CD8-positive, alpha-beta memory T cell (primary cell): ENCODE measurements at regions not wholly inside any gene's neighbourhood (a gene's known extent, or its start where the extent isn't known, plus 50 kb on each side); places are given as distances from the start of the nearest gene placed in this dataset.

ENCODE experiments used
- CTCF ChIA-PET: fragments of 350-600 bp; sonication (Branson Sonifier 250); formaldehyde crosslinking; loops from one replicate; lab custom pipeline; 2021; ENCODE audit warnings: antibody characterized with exemption; lab: Charles Lee
- POLR2A ChIA-PET: fragments of 350-600 bp; sonication (Branson Sonifier 250); formaldehyde crosslinking; loops from one replicate; lab custom pipeline; 2021; ENCODE audit warnings: antibody characterized with exemption; lab: Charles Lee
- DNase-seq, 5 donors: peaks; one replicate each; pipeline versions ENCODE4 v3.0.0 to v3.0.0-alpha.2; 2020 to 2022; ENCODE audit warnings: mixed read lengths in 1 of 5
- H3K27ac ChIP-seq: one replicate; pipeline ENCODE4 v1.7.0; 2013; ENCODE audit warnings: low read depth, mild to moderate bottlenecking, low read length, moderate library complexity
- H3K27me3 ChIP-seq: 2 replicates; pipeline ENCODE4 v1.7.0; 2013; ENCODE audit warnings: low read length, mild to moderate bottlenecking; ENCODE audit not compliant: insufficient read depth, poor library complexity, severe bottlenecking
- H3K36me3 ChIP-seq: 2 replicates; pipeline ENCODE4 v1.7.0; 2013; ENCODE audit warnings: mild to moderate bottlenecking, low read length, moderate library complexity; ENCODE audit not compliant: insufficient read depth
- H3K4me1 ChIP-seq: 2 replicates; pipeline ENCODE4 v1.7.0; 2013; ENCODE audit warnings: mild to moderate bottlenecking, low read length, moderate library complexity; ENCODE audit not compliant: insufficient read depth
- H3K4me3 ChIP-seq: 2 replicates; pipeline ENCODE4 v1.7.0; 2013; ENCODE audit warnings: mild to moderate bottlenecking, low read length
- H3K9me3 ChIP-seq: 2 replicates; pipeline ENCODE4 v1.7.0; 2013; ENCODE audit warnings: mild to moderate bottlenecking, low read length
- H3K27ac Mint-ChIP-seq, 8 donors: one replicate each; pipeline ENCODE4 v1.8.0; 2020 to 2021; ENCODE audit warnings: mixed read lengths in 8 of 8, mild to moderate bottlenecking in 6 of 8, inconsistent platforms in 3 of 8, moderate library complexity in 3 of 8
- H3K27me3 Mint-ChIP-seq, 2 donors: one replicate each; pipeline ENCODE4 v1.8.0; 2020 to 2021; ENCODE audit warnings: mixed read lengths in 2 of 2, mild to moderate bottlenecking in 1 of 2, moderate library complexity in 1 of 2
- H3K36me3 Mint-ChIP-seq, 3 donors: one replicate each; pipeline ENCODE4 v1.8.0; 2020 to 2021; ENCODE audit warnings: mixed read lengths in 3 of 3, inconsistent platforms in 1 of 3, mild to moderate bottlenecking in 1 of 3
- H3K4me1 Mint-ChIP-seq, 3 donors: one replicate each; pipeline ENCODE4 v1.8.0; 2020 to 2021; ENCODE audit warnings: mixed read lengths in 3 of 3, inconsistent platforms in 1 of 3, mild to moderate bottlenecking in 1 of 3
- H3K4me3 Mint-ChIP-seq, 7 donors: one replicate each; pipeline ENCODE4 v1.8.0; 2020 to 2021; ENCODE audit warnings: mixed read lengths in 7 of 7, mild to moderate bottlenecking in 6 of 7, moderate library complexity in 4 of 7, inconsistent platforms in 2 of 7
- H3K9me3 Mint-ChIP-seq, 5 donors: one replicate each; pipeline ENCODE4 v1.8.0; 2020 to 2022; ENCODE audit warnings: mixed read lengths in 5 of 5, mild to moderate bottlenecking in 3 of 5, moderate library complexity in 2 of 5, inconsistent platforms in 1 of 5

- no peaks in the 10 kb centered on the region for H3K4me1 Mint-ChIP-seq
- ChIA-PET CTCF (no interaction called here), POLR2A (no interaction called here)
- no peaks in the 10 kb centered on the region for H3K9me3 Mint-ChIP-seq
- H3K27ac ChIP-seq = no peak overlapping the region
- H3K4me3 Mint-ChIP-seq = no peak overlapping the region
- no peaks in the 10 kb centered on the region for H3K36me3 ChIP-seq
- no peak overlapping the region for H3K4me3 ChIP-seq
- H3K4me1 ChIP-seq = no peaks in the 10 kb centered on the region
- H3K9me3 ChIP-seq = no peaks in the 10 kb centered on the region
- no peaks in the 10 kb centered on the region for H3K27me3 ChIP-seq
- no peak overlapping the region for H3K27ac Mint-ChIP-seq
- no peak for DNase-seq
- H3K27me3 Mint-ChIP-seq = peaks cover 4 to 12% of the 10 kb centered on the region in 2 donors
- H3K36me3 Mint-ChIP-seq = peaks cover 0 to 1% (median 0%) of the 10 kb centered on the region in 3 donors
Measured at GRCh38 chr5:135240283-135240633, 158.8 kb downstream of the MACROH2A1 start.

- Mint-ChIP-seq H3K9me3 (no peaks in the 10 kb centered on the region), H3K36me3 (peaks cover 0 to 1% (median 0%) of the 10 kb centered on the region in 3 donors), H3K4me1 (no peaks in the 10 kb centered on the region), H3K27ac (no peak overlapping the region), H3K27me3 (peaks cover 4 to 12% of the 10 kb centered on the region in 2 donors), H3K4me3 (no peak overlapping the region)
- H3K4me1 ChIP-seq = no peaks in the 10 kb centered on the region
- no peaks in the 10 kb centered on the region for H3K9me3 ChIP-seq
- POLR2A ChIA-PET = no interaction called here
- CTCF ChIA-PET = no interaction called here
- no peaks in the 10 kb centered on the region for H3K27me3 ChIP-seq
- H3K27ac ChIP-seq = no peak overlapping the region
- DNase-seq = no peak
- no peak overlapping the region for H3K4me3 ChIP-seq
- H3K36me3 ChIP-seq = no peaks in the 10 kb centered on the region
Measured at GRCh38 chr5:135239453-135240282, 159.4 kb downstream of the MACROH2A1 start.

- no peak for DNase-seq
- H3K4me3 ChIP-seq = no peak overlapping the region
- ChIA-PET POLR2A (no interaction called here), CTCF (no interaction called here)
- Mint-ChIP-seq H3K36me3 (peaks cover 0 to 1% (median 0%) of the 10 kb centered on the region in 3 donors), H3K4me1 (no peaks in the 10 kb centered on the region), H3K4me3 (no peak overlapping the region), H3K27me3 (peaks cover 4 to 15% of the 10 kb centered on the region in 2 donors), H3K9me3 (no peaks in the 10 kb centered on the region), H3K27ac (no peak overlapping the region)
- H3K36me3 ChIP-seq = no peaks in the 10 kb centered on the region
- H3K27ac ChIP-seq = no peak overlapping the region
- no peaks in the 10 kb centered on the region for H3K9me3 ChIP-seq
- no peaks in the 10 kb centered on the region for H3K4me1 ChIP-seq
- H3K27me3 ChIP-seq = no peaks in the 10 kb centered on the region
Measured at GRCh38 chr5:135238622-135239452, 160.2 kb downstream of the MACROH2A1 start.

- Histone ChIP-seq H3K4me1 (no peaks in the 10 kb centered on the region), H3K27ac (no peak overlapping the region), H3K27me3 (no peaks in the 10 kb centered on the region), H3K9me3 (no peaks in the 10 kb centered on the region), H3K4me3 (no peak overlapping the region), H3K36me3 (no peaks in the 10 kb centered on the region)
- no peaks in the 10 kb centered on the region for H3K4me1 Mint-ChIP-seq
- no peaks in the 10 kb centered on the region for H3K9me3 Mint-ChIP-seq
- peaks cover 0 to 1% (median 0%) of the 10 kb centered on the region in 3 donors for H3K36me3 Mint-ChIP-seq
- no peak overlapping the region for H3K27ac Mint-ChIP-seq
- peaks cover 4 to 15% of the 10 kb centered on the region in 2 donors for H3K27me3 Mint-ChIP-seq
- POLR2A ChIA-PET = no interaction called here
- no peak for DNase-seq
- CTCF ChIA-PET = no interaction called here
- no peak overlapping the region for H3K4me3 Mint-ChIP-seq
Measured at GRCh38 chr5:135237748-135238103, 161.3 kb downstream of the MACROH2A1 start.

- H3K36me3 ChIP-seq = no peaks in the 10 kb centered on the region
- no peak for DNase-seq
- no peak overlapping the region for H3K4me3 ChIP-seq
- peaks cover 4 to 15% of the 10 kb centered on the region in 2 donors for H3K27me3 Mint-ChIP-seq
- H3K4me1 Mint-ChIP-seq = no peaks in the 10 kb centered on the region
- H3K36me3 Mint-ChIP-seq = peaks cover 0 to 1% (median 0%) of the 10 kb centered on the region in 3 donors
- no peaks in the 10 kb centered on the region for H3K9me3 Mint-ChIP-seq
- H3K27me3 ChIP-seq = no peaks in the 10 kb centered on the region
- no peak overlapping the region for H3K27ac Mint-ChIP-seq
- POLR2A ChIA-PET = no interaction called here
- CTCF ChIA-PET = no interaction called here
- no peak overlapping the region for H3K27ac ChIP-seq
- no peaks in the 10 kb centered on the region for H3K9me3 ChIP-seq
- no peaks in the 10 kb centered on the region for H3K4me1 ChIP-seq
- H3K4me3 Mint-ChIP-seq = no peak overlapping the region
Measured at GRCh38 chr5:135236908-135237747, 161.9 kb downstream of the MACROH2A1 start.

- Mint-ChIP-seq H3K9me3 (no peaks in the 10 kb centered on the region), H3K36me3 (peaks cover 0 to 1% (median 0%) of the 10 kb centered on the region in 3 donors), H3K27ac (no peak overlapping the region), H3K4me1 (no peaks in the 10 kb centered on the region), H3K27me3 (peaks cover 4 to 15% of the 10 kb centered on the region in 2 donors), H3K4me3 (no peak overlapping the region)
- H3K9me3 ChIP-seq = no peaks in the 10 kb centered on the region
- H3K4me1 ChIP-seq = no peaks in the 10 kb centered on the region
- H3K36me3 ChIP-seq = no peaks in the 10 kb centered on the region
- no peaks in the 10 kb centered on the region for H3K27me3 ChIP-seq
- H3K4me3 ChIP-seq = no peak overlapping the region
- CTCF ChIA-PET = no interaction called here
- POLR2A ChIA-PET = no interaction called here
- H3K27ac ChIP-seq = no peak overlapping the region
- no peak for DNase-seq
Measured at GRCh38 chr5:135236228-135236907, 162.7 kb downstream of the MACROH2A1 start.

GRCh38 chr5:135235551-135236227, 163.3 kb downstream of the MACROH2A1 start:
- Histone ChIP-seq H3K4me3 (no peak overlapping the region), H3K9me3 (no peaks in the 10 kb centered on the region), H3K27me3 (no peaks in the 10 kb centered on the region), H3K36me3 (no peaks in the 10 kb centered on the region), H3K27ac (no peak overlapping the region), H3K4me1 (no peaks in the 10 kb centered on the region)
- Mint-ChIP-seq H3K4me1 (no peaks in the 10 kb centered on the region), H3K27ac (no peak overlapping the region), H3K4me3 (no peak overlapping the region), H3K27me3 (peaks cover 4 to 9% of the 10 kb centered on the region in 2 donors), H3K36me3 (peaks cover 0 to 1% (median 0%) of the 10 kb centered on the region in 3 donors), H3K9me3 (no peaks in the 10 kb centered on the region)
- DNase-seq = no peak
- POLR2A ChIA-PET = no interaction called here
- CTCF ChIA-PET = no interaction called here
